GM19035 (cell line): ENCODE measurements at regions not wholly inside any gene's neighbourhood (a gene's known extent, or its start where the extent isn't known, plus 50 kb on each side); places are given as distances from the start of the nearest gene placed in this dataset.
"Not testable (repeated sequence)": the region's sequence is repeated elsewhere in the genome, so short reads cannot be mapped to it uniquely, and the experiment has no call there.

Source experiments
- ATAC-seq: cut with Tn5 transposase; IDR thresholded peaks from one replicate; pipeline ENCODE4 v1.9.1; 2021; ENCODE audit not compliant: unreplicated experiment

DNA sequence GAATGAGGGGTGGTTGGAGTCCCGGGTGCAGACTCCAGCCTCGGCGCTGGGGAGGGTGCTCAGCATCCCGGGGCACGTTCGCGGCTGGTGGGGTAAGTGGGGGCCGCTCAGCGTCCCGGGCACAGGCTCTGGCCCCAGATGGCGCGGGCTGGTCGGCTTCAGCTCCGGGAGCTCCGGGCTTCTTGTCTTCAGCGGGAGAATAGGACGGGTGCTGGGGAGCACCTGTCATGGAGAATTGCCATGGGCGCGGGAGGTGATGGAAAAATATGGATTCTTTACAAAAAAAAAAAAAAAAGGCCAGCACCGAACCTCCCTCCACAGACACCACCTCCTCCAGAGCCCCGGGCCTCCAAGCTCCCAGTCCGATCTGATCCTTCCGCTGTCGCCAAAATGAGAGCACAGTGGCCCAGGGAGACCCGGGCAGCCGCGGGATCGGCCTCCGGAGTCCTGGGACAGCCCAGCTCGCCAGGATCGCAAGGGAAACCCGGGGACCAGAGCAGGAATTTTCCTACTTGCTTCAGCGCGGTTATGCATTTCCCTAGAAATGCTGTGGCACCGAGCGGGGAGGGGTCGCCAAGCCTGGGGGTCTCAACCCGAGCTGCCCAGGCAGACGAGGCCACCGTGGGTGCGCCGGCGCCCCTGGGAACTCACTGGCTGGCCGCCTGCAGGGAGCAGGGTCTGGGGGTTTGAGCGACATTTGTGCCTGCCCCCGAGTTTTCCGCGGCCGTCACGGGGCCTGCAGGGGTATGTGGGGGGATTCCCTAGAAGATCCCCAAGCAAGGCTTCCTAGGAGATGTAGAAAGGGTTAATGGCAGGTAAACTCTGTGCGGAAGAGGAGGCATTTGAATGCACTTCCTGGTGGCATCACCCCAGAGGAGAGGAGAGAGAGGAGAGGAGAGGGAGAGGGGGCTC is 1336.9 kb downstream of the BRD1 start:
- ATAC-seq, result no peak

DNA sequence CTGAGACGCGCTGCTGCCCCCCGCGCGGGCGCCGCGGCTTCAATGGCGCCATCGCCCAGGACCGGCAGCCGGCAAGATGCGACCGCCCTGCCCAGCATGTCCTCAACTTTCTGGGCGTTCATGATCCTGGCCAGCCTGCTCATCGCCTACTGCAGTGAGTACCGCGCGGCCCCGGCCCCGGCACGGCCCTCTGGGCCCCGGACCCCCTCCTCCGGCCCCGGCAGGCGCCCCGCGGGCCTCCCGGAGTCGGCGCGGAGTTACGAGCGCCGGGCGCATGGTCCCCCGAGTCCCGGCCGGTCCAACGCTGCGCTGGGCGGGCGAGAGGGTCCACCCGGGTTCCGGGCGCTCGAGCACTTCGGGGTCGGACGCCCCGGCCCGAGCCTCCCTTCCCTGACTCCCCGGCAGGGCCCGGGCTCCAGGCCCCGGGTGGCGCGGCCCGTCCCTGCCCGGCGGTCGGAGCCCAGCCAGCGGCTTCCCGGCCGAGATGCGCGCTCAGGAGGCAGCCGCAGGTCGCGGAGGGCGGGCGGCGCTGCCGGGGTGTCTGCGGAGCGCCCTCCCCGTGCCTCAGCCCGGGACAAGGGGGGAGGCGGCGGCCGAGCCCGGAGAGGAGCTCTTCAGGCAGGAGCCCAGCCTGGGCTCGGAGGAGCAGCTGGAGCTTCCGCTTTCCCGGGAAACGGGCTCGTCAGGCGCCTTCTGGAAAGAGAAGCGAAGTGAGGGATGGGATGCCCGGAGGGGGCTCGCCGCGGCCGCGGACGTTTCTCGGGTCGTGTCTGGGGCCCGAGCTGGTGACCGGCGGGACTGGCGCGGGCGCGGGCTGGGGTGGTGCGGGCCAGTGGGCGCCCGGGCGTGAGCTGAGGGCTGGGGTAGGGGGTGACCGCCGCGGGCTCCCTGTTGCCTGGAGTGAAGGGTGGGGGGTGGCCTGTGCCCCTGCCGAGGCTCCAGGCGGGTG is 1337.8 kb downstream of the BRD1 start:
- ATAC-seq, result no peak

DNA sequence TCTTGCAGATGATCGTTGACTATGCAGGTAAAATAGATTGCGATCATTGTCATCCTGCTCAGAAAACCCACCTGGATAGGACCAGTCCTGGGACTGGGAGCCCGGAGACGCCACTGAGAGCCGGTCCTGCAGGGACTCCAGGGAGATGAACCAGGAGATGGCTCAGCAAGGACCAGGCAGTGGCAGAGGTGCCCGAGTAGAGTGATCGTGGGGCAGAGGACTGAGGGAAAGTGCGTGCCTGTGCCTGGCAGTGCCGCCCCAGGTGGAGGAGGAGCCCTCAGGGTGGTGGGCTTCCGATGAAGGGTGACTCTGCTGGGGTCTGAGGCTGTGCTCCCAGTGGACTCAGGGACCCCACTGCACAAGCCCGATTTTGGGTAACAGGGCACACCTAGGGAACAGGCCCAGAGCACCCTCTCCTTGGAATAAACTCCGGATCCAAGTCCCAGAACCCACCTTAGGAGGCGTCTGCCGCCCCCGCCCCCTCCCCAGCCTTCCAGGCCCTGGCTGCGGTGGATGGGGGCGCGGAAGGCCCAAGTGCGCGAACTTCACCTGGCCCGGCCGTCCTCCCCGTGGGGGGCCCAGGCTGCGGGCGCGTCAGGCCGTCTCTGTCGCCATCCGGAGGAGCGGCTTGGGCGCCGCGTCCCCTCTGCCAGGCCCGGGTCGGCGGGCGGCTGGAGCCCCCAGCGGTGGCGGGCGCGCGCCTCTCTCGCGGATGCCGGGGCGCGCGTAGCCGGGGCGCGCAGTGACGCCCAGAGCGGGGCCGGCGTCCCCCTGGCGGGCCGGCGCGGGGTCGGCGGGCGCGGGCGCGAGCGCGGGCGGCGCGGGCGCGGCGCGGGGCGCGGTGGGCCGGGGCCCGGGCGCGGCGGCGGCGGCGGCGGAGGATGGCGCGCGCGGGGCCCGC is 1338.8 kb downstream of the BRD1 start:
- ATAC-seq, result no peak

DNA sequence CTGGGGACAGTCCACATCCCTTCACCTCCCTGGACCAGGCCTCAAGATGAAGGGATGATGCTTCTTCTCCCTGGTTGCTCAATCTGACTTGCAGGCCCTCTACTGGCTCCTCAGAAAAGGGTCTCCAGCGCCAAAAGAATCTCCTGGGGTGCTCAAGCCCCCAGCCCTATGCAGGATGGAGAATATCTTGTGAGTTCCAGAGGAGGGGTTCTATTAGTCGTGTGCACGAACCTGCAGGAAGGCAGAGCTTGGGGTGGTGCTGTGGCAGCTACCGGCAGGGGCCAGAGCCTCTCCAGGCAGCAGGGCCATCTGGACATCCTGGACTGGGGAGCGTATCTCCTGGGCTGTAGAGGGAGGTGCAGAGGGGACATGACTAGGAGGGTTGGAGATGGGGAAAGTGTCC is 1339.5 kb downstream of the BRD1 start:
- no peak for ATAC-seq

DNA sequence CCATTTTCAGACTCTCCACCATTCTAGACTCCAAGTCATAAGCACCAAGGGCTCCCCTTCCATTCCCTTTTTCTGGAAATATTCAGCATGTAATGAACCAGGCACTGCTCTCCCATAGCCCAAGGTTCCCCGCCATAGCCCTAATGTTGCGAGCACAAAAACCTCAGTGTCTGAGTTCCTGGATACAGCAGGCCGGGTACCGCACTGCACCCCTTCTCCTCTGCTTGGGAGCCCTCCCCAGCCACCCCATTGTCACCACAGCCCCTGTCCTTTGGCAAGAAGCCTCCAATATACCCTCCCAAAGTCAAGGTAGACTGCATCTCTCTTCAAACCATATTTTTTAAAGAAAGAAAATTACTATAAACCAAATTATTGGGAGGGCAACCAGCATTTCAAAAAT is 1341.1 kb downstream of the BRD1 start:
- ATAC-seq, result no peak

DNA sequence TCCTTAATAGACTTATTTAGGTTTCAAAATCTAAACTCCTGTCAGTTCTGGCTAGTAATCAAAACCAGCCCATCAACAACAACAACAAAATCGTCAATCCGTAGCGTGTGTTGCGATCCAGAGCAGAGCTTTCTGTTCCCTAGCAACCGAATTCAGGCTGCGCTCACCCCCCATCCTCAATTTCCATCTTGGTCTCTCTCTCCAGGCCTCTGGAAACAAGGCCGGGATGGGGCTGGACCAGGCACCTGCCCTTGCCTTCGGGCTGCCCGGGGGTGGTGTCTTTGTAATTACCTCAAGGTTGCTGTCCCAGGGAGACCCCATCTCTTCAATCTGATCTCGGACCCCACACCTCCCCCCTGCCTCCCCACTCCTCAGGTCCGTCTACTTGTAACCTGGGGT is 1341.5 kb downstream of the BRD1 start:
- ATAC-seq, result no peak

DNA sequence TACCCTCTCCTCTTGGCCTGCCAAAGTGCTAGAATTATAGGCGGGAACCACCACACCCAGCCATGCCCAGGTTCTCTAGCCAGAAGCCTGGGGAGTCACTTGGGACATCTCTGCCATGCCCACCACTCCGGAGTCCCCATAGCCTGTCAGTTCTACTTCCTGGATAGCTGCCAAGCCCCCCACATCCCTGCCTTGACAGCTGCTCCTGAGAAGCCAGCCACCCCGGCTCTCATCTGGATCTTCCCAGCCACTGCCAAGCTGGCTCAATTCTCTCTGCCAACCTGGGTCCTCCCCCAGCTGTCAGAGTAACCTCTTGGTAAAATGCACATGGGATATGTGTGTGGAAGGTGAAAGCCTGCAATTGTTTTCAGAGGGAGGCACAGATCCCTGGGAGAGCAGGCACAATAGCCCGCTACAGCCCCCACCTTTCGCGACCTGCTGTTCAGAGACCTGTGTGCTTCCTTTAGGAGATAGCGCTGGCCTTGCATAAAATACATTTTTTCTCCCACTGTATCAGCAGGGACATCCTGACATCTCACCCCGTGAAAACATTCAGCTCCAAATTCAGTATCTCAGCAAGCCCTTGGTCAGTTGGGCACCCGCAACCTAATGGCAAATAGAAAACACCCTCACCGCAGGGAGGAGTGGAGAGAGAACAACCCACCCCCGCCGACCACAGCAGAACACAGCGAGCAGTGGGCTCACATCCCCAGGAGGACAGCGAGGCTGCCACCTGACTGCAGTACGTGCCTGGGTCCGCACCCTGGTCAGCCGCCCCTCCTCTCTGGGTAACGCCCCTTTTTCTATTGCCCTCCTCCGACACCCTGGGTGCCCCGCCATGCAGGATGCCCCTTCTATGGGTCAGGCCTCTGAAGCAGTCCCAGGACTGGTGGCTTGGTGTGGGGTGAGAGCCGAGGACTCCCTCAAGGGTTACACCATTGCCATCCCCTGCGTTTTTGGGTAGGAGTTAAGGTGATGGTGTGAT is 1342.2 kb downstream of the BRD1 start:
- ATAC-seq, result no peak

DNA sequence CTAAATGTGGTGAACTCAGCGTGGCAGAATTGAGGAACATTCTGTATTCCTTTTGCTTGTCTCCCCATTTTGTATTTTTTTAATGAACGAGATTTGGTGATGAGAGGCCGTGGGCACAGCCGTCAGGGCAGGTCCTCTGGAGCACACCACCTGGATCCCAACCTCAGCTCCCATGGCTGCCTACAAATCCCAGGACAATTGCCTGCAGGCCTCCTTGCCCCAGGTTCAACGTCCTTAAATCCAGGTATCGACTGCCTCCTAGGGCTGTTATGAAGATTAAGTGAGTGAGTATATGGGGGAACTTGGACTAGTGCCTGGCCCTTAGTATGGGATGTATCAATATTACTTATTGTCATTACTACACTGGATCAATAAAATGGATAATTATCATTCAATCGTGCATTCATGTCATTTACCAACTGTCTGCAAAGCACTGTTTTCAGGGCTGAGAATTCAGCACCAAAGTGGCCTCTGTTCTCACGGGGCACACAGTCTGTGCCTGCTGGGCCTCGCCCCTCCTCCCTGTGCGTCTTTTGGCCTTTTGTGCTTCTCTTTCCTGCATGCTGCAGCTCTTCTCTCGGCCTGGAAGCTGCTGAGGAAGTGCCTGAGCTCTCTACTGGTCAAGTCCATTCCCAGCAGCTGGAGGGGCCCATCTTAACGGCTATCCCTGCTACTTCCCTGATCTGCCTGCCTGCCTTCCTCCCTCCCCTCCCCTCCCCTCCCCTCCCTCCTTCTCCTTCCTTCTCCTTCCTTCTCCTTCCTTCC is 1343.7 kb downstream of the BRD1 start:
- ATAC-seq, result no peak

DNA sequence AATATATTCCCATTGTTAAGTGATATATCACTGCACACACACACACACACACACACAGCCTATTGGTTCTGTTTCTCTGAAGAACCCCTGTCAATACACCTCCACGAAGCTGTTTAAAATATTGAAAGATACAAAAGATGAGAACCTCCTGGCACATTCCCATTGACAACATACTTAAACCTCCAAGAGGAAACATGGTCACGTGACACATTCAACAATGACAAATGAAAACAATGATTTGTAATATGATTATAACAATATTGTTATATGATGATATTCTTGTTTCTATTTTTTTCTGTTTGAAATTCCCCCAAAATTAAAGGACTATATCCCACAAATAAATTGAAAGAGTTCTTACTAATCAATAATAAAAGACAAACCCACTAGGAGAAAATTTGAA is 1344.9 kb downstream of the BRD1 start:
- no peak for ATAC-seq

DNA sequence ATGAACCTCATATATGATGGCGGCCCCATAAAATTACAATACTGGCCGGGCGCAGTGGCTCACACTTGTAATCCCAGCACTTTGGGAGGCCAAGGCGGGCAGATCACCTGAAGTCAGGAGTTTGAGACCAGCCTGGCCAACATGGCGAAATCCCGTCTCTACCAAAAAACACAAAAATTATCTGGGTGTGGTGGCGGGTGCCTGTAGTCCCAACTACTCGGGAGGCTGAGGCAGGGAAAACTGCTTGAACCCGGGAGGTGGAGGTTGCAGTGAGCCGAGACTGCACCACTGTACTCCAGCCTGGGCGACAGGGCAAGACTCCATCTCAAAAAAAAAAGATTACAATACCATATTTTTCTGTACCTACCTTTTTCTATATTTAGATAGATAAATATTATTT is 1345.5 kb downstream of the BRD1 start:
- ATAC-seq, result not testable (repeated sequence)

DNA sequence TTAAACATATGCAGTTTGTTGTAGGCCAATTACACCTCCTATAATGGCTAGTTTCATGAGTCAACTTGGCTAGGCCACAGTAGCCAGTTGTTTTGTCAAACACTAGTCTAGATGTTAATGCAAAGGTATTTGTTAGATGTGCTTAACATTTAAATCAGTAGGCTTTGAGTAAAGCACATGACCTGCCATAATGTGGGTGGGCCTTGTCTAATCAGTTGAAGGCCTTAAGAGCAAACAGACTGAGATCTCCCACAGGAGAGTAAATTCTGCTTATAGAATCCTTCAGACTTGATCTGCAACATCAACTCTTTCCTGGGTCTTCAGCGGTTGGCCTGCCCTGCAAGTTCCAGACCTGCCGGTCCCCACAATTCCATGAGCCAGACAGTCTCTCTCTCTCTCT is 1345.9 kb downstream of the BRD1 start:
- no peak for ATAC-seq

DNA sequence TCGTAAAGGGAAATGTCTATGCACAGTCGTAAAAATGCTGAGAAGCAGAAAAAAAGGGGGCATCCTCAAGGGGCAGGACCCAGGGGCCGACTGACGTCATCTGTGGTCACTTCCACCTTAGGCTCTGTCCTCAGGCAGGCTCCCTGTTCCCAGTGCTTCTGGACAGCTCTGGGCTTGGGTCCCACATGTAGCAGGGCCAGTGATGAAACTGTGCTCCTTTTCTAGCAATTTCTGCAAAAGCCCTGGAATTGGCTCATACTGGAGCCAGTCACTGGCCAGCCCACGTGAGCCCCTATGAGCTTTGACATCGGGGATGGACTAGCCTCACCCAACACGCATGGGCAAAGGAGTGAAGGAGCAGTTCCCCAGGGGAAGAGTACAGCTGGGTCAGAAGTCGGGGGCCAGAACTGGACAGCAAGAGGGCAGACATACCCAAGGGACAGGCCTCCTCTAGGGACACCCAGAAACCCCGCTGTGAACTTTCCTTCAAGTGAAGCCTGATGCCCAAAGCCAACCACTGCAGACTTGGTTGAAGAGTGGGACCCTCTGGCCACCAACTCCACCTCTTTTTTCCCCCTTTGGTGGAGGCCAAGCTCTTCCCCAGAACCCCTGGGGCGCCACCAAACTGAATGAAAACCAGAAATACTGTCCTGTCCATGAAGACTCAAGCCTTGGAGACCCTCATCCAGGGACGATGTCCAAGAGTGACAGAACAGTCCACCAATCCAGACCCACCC is 1349.0 kb downstream of the BRD1 start:
- ATAC-seq, result no peak

DNA sequence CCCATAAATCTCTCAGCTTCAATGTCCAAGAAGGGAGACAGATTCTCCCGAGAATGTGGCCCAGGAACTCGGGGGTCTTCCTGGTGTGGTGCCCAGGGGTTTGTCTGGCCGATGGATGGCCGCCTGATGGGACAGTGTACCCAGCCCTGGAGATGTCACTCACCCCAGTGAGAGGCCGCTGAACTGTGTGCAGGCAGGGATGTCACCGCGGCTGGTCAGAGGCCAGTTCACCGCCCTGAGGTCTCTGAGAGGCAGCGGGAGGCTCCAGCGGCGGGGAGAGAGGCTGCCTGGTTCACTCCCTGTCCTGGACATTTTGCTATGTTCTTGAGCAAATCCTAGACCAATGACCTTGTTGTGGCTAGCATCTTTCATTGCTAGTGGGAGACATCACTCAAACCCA is 1349.5 kb downstream of the BRD1 start:
- ATAC-seq, result no peak

DNA sequence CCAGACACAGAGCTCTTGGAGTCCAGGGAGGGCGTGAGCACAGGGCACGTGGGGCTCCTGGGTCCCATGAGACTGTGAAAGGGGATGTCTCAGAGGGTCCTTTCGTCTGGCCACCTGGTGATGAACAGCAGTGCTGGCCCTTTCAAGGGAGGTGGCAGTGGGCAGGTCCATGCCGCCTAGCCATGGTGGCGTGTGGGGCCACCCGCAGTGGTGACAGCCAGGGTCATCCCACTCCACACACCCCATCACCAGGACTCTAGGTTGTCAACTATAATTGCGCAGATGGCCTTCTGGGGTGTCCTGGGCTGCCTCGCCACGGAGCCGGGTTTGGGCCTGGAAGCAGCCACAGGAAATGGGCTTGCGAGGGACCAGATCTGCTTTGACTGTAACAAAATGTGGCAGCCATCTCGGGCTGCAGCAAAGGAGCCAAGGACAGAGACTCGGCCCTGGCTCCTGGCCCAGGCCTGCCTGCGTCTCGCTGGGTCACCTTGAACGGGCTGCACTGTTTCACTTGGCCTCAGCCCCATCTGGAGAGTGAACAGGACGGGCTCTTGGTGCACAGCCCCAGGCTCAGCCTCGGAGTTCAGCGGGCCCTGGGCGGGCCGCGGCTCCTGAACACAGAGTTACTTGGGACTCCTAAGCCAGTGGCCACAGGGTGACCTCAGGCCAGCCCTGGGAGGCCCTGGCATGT is 1350.5 kb downstream of the BRD1 start:
- no peak for ATAC-seq

DNA sequence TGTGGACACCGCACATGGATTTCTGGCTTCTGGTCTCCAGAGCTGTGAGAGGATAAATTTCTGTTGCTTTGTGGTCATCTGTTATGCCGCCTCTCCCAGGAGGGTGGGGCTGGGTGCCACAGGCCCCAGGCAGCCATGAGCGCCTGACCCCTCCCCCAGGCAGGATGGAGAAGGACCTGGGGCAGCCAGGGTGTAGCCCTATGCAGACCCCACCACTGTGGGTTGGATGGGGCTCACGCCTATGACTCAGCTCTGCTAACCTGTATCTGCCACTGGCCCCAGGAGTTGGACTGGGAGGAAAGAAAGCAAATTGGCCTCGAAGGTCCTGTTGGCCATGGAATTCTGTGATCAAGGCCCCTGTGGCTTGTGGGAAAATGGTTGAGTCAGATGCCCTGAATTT is 1351.1 kb downstream of the BRD1 start:
- ATAC-seq, result no peak

DNA sequence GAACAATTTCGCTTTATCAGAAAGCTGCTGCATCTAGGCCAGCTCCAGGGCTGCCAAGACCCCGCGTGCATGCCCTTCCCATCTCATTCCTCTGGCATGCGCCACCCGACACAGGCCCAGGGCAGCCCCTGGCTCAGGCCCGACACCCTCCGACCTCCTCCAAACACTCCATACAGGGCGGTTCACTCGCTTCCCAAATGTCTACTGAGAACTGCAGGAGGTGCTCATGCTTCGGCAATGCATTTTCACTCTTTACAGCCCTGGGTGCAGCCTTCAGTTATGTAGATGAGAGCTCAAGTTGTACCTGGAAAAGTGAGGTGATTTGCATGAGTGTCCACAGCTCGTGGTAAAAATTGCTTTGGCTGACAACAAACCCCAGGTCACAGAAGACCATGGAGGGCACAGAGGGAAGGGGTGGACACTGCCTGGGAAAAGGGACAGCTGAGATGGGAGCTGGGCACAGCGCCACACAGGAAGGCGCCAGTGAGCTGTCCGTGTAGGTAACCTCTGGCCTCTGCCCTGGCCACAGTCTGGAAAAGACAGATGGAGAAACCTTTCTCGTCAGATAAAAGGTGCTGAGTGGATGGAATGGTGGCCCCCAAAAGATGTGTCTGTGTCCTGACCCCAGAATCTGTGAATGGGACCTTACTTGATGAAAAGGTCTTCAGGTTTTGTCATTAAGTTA is 1351.9 kb downstream of the BRD1 start:
- no peak for ATAC-seq

DNA sequence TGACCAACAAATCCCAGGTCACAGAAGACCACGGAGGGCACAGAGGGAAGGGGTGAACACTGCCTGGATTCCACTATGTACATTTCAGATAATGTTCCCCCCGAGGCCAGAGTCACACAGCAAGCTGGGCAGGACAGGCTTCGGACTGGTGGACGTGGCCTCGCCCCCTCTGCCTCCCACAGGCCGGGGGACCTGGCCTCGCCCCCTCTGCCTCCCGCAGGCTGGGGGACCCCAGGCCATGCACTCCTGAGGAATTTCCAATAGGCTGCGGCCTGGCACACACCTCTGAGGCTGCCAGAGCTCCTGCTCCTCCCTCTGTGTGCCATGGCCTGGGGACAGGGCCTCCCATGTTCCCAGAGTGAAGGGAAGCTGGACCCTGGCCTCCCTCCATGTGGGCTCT is 1352.8 kb downstream of the BRD1 start:
- ATAC-seq, result no peak
